Panc1 (cell line): ENCODE measurements at regions not wholly inside any gene's neighbourhood (a gene's known extent, or its start where the extent isn't known, plus 50 kb on each side); places are given as distances from the start of the nearest gene placed in this dataset.

Source experiments
- ATAC-seq: fragments of 200-7000 bp; cut with Tn5 transposase; 2 replicates; pipeline ENCODE4 v1.9.1; 2020; ENCODE audit warnings: mild to moderate bottlenecking, moderate library complexity
- BruUV-seq: library from RNA; stranded (reverse); fragments of 400-500 nt; replicated peaks from 2 replicates; lab custom pipeline; 2021; lab: Mats Ljungman, UMichigan
- CTCF ChIA-PET: fragments of 300-600 bp; sonication (Branson Sonifier 250); formaldehyde crosslinking; loops from one replicate; lab custom pipeline; 2022; ENCODE audit warnings: antibody characterized with exemption; lab: Charles Lee
- POLR2A ChIA-PET: fragments of 300-600 bp; sonication (Branson Sonifier 250); formaldehyde crosslinking; loops from one replicate; lab custom pipeline; 2022; ENCODE audit warnings: antibody characterized with exemption; lab: Charles Lee
- DNase-seq: peaks from one replicate; pipeline ENCODE4 v3.0.0-alpha.2; 2010; ENCODE audit warnings: low read depth, low spot score
- H3K27ac ChIP-seq: 2 replicates; pipeline ENCODE4 v1.5.1; 2011; ENCODE audit warnings: mild to moderate bottlenecking, low read length, inconsistent platforms
- H3K27me3 ChIP-seq: fragments of 200-500 bp; sonication (Bioruptor generic); 2 replicates; pipeline ENCODE4 v1.6.0; 2014; ENCODE audit warnings: low read length, inconsistent platforms; ENCODE audit not compliant: control insufficient read depth, insufficient read depth
- H3K36me3 ChIP-seq: fragments of 200-500 bp; sonication (Bioruptor generic); 2 replicates; pipeline ENCODE4 v1.5.1; 2014; ENCODE audit warnings: inconsistent platforms, mild to moderate bottlenecking, low read length, moderate library complexity; ENCODE audit not compliant: control insufficient read depth, insufficient read depth
- H3K4me1 ChIP-seq: 2 replicates; pipeline ENCODE4 v1.5.1; 2011; ENCODE audit warnings: inconsistent platforms, mild to moderate bottlenecking, low read length, moderate library complexity; ENCODE audit not compliant: control insufficient read depth, insufficient read depth
- H3K4me3 ChIP-seq, 2 experiments: 2 replicates each; pipeline ENCODE4 v1.5.1; 2011 to 2012; ENCODE audit warnings: low read depth in 2 of 2, low read length in 2 of 2, mild to moderate bottlenecking in 2 of 2, inconsistent platforms in 1 of 2, moderate library complexity in 1 of 2
- H3K9me3 ChIP-seq: fragments of 200-500 bp; sonication (Bioruptor generic); 2 replicates; pipeline ENCODE4 v1.5.1; 2014; ENCODE audit warnings: low read depth, mild to moderate bottlenecking, inconsistent platforms, low read length, moderate library complexity; ENCODE audit not compliant: control insufficient read depth, insufficient read depth
- POLR2AphosphoS5 ChIP-seq: IDR thresholded peaks from 2 replicates; pipeline ENCODE4 v1.6.1; 2012; ENCODE audit warnings: mild to moderate bottlenecking, low read depth, low read length, moderate library complexity
- REST ChIP-seq, 2 experiments: IDR thresholded peaks; 2 replicates each; pipeline ENCODE4 v1.6.1; 2011 to 2012; ENCODE audit warnings: low read depth in 2 of 2, control low read depth in 1 of 2, low read length in 1 of 2, mild to moderate bottlenecking in 1 of 2, moderate library complexity in 1 of 2; ENCODE audit not compliant: insufficient read depth in 1 of 2
- SIN3A ChIP-seq: IDR thresholded peaks from 2 replicates; pipeline ENCODE4 v1.6.1; 2012; ENCODE audit warnings: low read depth, mild to moderate bottlenecking, low read length, moderate library complexity, borderline replicate concordance; ENCODE audit not compliant: insufficient read depth
- TCF7L2 ChIP-seq: IDR thresholded peaks from 2 replicates; pipeline ENCODE4 v1.6.1; 2011; ENCODE audit warnings: mild to moderate bottlenecking, low read depth, low read length, inconsistent platforms
- in situ Hi-C: cut with HindIII; loops from 2 replicates; pipeline ENCODE4 v1.10.0; 2016; ENCODE audit warnings: low sequenced_read_pairs, low pct_unique_long_range_greater_than_20kb
- intact Hi-C: fragments of 100-400 bp; cut with micrococcal nuclease; formaldehyde crosslinking; loops from one replicate; pipeline ENCODE4 v1.10.0; 2022; ENCODE audit not compliant: unreplicated experiment
- TF ChIP-seq, protein P1 (sequence below): fragments of 450-650 bp; IDR thresholded peaks from 2 replicates; pipeline ENCODE4 v1.5.1; 2017; ENCODE audit warnings: mild to moderate bottlenecking

DNA sequence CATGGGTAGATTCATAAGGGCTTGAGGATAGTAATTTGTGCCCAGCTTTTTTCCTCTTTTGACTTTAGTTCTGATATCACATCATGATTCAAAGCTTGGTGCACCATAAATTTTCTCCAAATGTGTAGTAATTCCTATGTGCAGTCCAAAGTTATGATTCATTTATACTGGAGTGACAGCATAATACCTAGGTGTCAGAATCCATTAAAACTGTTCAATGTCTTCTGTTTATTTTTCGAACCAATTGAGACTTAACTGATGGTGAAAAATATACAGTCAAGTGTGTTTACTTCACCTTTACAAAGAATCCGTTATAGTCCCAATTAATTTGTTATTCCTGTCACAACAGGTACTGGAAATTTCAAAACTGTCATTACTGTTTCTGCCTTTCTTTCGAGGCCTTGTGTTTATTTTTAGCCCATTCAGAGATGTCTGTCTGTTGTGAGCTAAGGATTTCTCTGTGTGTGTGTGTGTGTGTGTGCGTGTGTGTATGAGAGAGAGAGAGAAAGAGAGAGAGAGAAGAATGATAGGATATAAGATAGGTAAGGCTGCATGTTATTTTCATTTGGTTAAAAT is 389.7 kb upstream of the ATP5MC3 start:
- TF ChIP-seq, protein P1, sequence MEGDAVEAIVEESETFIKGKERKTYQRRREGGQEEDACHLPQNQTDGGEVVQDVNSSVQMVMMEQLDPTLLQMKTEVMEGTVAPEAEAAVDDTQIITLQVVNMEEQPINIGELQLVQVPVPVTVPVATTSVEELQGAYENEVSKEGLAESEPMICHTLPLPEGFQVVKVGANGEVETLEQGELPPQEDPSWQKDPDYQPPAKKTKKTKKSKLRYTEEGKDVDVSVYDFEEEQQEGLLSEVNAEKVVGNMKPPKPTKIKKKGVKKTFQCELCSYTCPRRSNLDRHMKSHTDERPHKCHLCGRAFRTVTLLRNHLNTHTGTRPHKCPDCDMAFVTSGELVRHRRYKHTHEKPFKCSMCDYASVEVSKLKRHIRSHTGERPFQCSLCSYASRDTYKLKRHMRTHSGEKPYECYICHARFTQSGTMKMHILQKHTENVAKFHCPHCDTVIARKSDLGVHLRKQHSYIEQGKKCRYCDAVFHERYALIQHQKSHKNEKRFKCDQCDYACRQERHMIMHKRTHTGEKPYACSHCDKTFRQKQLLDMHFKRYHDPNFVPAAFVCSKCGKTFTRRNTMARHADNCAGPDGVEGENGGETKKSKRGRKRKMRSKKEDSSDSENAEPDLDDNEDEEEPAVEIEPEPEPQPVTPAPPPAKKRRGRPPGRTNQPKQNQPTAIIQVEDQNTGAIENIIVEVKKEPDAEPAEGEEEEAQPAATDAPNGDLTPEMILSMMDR, result no peak
- no peak for TF ChIP-seq REST (IDR thresholded peaks at IDR 0.05; ENCODE audit: insufficient read depth in 1 of 2, low read depth in 2 of 2, low read length in 1 of 2)
- no peak for TF ChIP-seq POLR2AphosphoS5
- TF ChIP-seq TCF7L2, result no peak
- no peak for TF ChIP-seq SIN3A
- ATAC-seq (no peak), DNase-seq (no peak)
- in situ Hi-C loops, result no loop called here
- Histone ChIP-seq H3K4me1 (no peaks in the 10 kb centered on the region), H3K27me3 (no peaks in the 10 kb centered on the region), H3K4me3 (no peak overlapping the region), H3K27ac (no peak overlapping the region), H3K9me3 (no peaks in the 10 kb centered on the region), H3K36me3 (no peaks in the 10 kb centered on the region)
- intact Hi-C loops, result no loop called here
- POLR2A ChIA-PET, result no interaction called here
- CTCF ChIA-PET, result no interaction called here
- BruUV-seq, result no TSS peak

DNA sequence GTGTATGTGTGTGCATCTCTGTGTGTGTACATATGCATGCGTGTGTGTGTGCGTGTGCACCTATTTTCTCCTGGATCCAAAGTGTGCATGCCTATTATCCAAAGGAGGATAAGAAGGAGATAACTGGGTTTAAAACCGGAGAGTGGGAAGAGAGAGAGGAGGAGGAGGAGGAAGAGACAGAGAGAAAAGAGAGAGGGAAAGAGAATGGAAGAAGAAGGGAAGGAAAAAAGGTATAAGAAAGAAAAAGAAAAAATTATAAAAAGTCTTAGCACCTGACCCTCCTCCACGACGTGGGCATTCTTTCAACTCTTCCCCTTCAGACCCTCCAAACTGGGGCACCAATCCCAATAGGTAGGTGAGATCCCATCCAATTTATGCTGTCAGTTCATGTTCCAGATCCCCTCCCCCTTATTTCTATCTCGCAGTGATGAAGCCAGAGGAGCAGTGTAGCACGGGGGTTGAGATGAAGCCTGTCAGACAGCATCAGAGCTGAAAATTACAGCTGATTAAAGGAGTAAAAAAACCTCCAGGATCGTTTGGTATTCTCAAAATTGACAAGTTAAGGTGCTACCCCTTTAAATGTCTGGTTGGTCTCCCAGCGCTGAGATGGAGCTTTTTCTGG is 386.7 kb upstream of the ATP5MC3 start:
- H3K4me1 ChIP-seq, result no peaks in the 10 kb centered on the region
- POLR2A ChIA-PET, result no interaction called here
- intact Hi-C loops (no loop called here), in situ Hi-C loops (no loop called here)
- TF ChIP-seq POLR2AphosphoS5, result no peak
- TF ChIP-seq SIN3A, result no peak
- no peak for TF ChIP-seq TCF7L2
- no peak for TF ChIP-seq REST (IDR thresholded peaks at IDR 0.05; ENCODE audit: insufficient read depth in 1 of 2, low read depth in 2 of 2, low read length in 1 of 2)
- TF ChIP-seq, protein P1, result no peak
- no peak for DNase-seq
- H3K36me3 ChIP-seq, result no peaks in the 10 kb centered on the region
- no peak for ATAC-seq
- no peaks in the 10 kb centered on the region for H3K9me3 ChIP-seq
- peak overlapping the region in 1 of 2 experiments; percentile 17; a peak in 1 of 4 replicates for H3K4me3 ChIP-seq
- CTCF ChIA-PET, result no interaction called here
- H3K27ac ChIP-seq, result no peak overlapping the region
- BruUV-seq, result no TSS peak
- H3K27me3 ChIP-seq, result no peaks in the 10 kb centered on the region
